CD1c-positive myeloid dendritic cell (primary cell): ENCODE measurements at regions not wholly inside any gene's neighbourhood (a gene's known extent, or its start where the extent isn't known, plus 50 kb on each side); places are given as distances from the start of the nearest gene placed in this dataset.
"Not testable (repeated sequence)": the region's sequence is repeated elsewhere in the genome, so short reads cannot be mapped to it uniquely, and the experiment has no call there.

Experiments used
- DNase-seq: peaks from one replicate; pipeline ENCODE4 v3.0.0-alpha.2; 2016; ENCODE audit errors: extremely low spot score

- DNase-seq: no peak
Measured at GRCh38 chr3:118760585-118761290, 273.9 kb downstream of the IGSF11 start.

- DNase-seq: no peak
Measured at GRCh38 chr3:118761291-118761606, 273.4 kb downstream of the IGSF11 start.

GRCh38 chr3:118765636-118766305 lies 268.9 kb downstream of the IGSF11 start:
- no peak for DNase-seq

- DNase-seq: no peak
Measured at GRCh38 chr3:118766306-118766669, 268.4 kb downstream of the IGSF11 start.

GRCh38 chr3:118772036-118772435 lies 262.6 kb downstream of the IGSF11 start:
- DNase-seq: no peak

DNA sequence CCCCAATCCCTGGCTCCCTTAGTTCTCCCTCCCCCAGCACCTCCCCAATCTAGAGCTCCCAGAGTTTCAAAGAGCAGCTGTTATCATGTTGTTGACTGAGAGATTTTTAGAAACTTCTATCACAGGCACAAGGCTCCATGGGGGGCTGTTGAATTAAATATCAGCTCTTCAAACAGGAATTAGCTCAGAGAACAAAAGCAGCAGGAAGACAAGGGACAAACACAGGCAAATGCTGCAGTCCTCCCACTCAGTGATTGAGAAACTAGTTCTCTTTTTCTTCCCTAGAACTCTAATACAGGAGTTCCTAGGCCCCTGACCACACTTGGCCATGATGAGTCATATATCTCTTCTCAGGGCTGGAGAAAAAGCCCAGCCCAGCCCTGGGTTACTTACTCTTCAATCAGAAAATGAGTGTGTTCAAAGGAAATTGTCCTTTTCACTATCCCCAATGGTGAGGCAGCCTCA lies 262.1 kb downstream of the IGSF11 start:
- DNase-seq: peak; percentile 58

DNA sequence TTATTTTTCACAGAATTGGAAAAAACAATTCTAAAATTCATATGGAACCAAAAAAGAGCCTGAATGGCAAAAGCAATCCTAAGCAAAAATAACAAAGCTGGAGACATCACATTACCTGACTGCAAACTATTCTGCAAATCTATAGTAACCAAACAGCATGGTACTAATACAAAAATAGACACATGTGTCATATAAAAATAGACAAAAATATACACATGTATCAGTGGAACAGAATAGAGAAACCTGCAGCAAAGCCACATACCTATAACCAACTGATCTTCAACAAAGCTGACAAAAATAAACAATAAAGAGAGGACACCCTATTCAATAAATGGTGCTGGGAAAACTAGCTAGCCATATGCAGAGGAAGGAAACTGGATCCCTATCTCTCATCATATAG lies 259.6 kb downstream of the IGSF11 start:
- no peak for DNase-seq

- DNase-seq: no peak
Measured at GRCh38 chr3:118778201-118778600, 256.4 kb downstream of the IGSF11 start.

DNA sequence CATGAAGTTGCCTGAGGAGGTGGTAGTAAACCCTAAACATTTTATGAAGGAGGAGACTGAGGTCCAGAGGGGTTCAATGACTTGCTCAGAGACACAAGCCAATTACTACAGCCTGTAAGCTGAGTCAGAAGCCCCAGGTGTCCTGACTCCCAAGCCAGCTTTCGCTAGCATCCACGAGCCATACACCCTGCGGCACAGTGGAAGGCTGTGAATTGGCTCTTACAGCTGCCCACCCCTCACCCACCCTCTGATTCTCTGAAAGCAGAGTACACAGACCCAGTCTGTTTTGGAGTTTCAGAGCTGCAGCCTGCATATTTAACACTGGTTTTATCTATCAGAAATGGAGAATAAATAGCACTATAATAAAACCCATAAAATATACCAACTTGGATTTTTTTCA lies 253.4 kb downstream of the IGSF11 start:
- no peak for DNase-seq

DNA sequence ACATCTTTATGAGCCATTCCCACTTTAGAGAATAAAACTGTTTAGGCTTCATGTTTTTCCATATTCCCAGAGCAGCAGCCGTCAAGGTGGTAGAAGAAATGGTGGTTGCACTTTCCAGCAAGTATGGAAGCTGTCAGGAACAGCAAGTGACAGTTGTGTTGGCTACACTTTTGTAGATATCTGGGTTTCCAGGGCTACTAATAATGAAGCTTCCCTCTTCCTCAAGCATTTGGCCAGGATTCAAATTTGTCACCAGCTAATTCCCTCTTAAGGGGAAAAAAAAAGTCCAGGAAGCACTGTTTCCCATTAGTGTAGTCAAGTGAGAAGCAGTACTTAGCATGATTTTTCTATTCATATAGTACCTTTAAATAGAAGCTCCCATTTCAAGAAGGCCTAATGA lies 252.8 kb downstream of the IGSF11 start:
- DNase-seq: no peak

GRCh38 chr3:118782755-118783202 lies 251.9 kb downstream of the IGSF11 start:
- DNase-seq: no peak

DNA sequence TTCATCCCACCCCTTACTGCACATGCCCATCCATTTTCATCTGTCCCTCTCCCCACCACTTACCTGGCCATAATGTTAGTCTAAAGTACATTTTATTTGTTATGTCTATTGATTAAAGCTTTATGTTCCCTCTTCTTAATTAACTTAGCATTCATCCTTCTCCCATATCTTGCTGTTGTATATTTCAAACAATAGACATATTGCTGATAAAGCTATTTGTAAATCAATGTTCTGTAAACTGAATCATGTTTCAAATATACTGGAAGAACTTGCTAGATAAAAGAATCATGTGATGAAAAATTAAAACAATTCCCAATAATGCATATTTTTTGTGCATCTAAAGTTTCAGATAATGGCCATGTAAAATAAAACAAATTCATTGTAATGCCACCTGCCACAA lies 249.2 kb downstream of the IGSF11 start:
- DNase-seq: no peak

- DNase-seq: no peak
Measured at GRCh38 chr3:118791246-118791645, 243.4 kb downstream of the IGSF11 start.

GRCh38 chr3:118792191-118792590 lies 242.5 kb downstream of the IGSF11 start:
- no peak for DNase-seq

GRCh38 chr3:118793176-118793575 lies 241.5 kb downstream of the IGSF11 start:
- DNase-seq: no peak

DNA sequence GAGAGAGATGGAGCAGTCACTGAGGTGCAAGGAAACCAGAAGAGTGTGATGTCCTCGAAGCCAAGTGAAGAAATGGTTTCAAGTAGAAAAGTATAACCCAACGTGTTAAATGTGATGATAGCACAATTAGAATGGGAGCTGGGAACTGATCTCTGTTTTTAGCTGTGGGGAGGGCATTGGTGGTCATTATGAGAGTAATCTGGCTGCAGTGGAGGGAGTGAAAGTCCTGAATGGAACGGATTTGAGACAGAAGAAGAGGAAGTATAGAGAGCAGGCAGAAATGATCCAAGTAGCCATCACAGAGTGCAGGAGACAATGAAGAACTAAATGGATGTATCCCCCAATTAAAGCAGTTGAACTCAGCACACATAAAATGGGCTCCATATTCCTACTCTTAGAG lies 235.3 kb downstream of the IGSF11 start:
- no peak for DNase-seq

- DNase-seq: no peak
Measured at GRCh38 chr3:118801899-118802298, 232.7 kb downstream of the IGSF11 start.

DNA sequence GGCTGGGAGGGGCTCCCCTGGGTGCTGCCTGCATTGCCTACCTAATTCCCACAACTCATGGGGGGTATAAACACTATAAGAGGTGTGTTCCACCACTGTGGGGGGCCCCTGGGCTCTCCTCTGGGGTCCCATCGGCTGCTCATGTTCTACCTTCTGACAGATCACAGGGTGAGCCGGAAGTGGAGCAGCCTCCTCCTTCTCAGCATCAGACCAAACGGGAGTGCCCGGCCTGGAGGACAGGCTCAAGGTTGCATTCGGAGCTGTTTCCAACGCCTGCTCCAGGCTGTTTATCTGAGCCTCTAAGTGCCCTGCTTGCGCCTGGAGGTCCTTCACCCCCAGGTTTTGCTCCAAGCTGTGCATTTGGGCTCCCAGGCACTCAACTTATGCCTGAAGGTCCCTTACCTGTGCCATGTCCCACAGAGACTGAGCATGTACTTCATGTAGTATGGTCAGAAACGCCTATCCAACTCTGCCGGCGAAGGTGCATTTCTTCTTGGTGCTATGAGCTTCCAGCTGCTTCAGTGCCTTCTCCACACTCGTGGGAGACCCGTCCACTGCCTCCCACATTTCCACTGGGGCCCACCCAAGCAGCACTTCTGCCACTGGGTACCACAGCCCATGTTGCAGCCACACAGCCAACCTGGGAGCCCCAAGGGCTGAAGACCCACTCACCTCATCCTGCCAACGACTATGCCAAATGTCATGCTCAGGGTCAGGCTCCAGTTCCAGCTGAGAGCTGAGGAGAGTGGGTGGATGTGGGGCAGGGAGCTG lies 232.1 kb downstream of the IGSF11 start:
- no peak for DNase-seq

DNA sequence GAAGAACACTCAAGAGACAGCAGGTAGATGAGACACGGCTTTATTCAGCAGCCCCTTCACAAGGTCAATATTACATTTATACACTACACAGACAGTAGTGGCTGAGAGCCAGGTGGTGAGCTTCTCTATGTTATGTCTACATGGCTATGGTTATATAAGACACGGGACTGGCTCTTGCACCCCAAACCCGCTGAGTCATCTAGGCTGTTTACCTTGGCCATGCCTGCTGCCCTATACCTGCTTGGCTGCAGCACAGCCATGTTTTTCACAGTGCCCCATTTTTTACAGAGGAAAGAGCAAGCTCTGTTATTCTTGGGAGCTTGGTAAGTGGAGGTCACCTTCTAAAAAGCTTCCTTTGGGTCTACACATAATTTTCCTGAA lies 231.6 kb downstream of the IGSF11 start:
- DNase-seq: no peak

DNA sequence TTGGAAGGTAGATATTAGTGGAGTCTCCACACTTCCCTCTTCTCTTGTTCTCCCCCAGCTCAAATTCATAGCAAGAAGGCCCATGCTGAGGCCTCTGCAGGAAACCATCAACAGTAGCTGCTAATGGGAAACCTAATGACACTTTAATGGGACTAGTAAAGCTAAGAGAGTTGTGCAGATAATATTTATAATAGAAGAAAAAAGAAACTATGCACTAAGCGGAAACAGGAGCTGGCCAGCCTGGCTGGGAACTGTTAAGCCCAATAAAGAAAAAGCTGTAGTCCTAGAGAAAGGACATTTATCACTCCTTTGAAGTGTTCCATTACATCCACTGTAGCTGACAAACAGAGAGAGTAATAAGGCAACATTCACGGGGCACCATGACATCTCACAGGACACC lies 229.6 kb downstream of the IGSF11 start:
- DNase-seq: no peak

GRCh38 chr3:118806423-118806822 lies 228.2 kb downstream of the IGSF11 start:
- DNase-seq: no peak

DNA sequence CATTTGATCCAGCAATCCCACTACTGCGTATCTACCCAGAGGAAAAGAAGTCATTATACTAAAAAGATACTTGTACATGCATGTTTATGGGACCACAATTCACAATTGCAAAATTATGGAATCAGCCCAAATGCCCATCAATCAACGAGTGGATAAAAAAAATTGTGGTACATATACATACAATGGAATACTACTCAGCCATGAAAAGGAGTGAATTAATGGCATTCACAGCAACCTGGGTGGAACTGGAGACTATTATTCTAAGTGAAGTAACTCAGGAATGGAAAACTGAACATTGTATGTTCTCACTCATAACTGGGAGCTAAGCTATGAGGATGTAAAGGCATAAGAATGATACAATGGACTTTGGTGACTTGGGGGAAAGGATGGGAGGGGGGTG lies 227.3 kb downstream of the IGSF11 start:
- not testable (repeated sequence) for DNase-seq

GRCh38 chr3:118808723-118809122 lies 225.9 kb downstream of the IGSF11 start:
- DNase-seq: no peak
